GM21723 (cell line): ENCODE measurements at regions not wholly inside any gene's neighbourhood (a gene's known extent, or its start where the extent isn't known, plus 50 kb on each side); places are given as distances from the start of the nearest gene placed in this dataset.
"Not testable (repeated sequence)": the region's sequence is repeated elsewhere in the genome, so short reads cannot be mapped to it uniquely, and the experiment has no call there.

ENCODE experiments used
- ATAC-seq: cut with Tn5 transposase; IDR thresholded peaks from one replicate; pipeline ENCODE4 v1.9.1; 2021; ENCODE audit warnings: mild to moderate bottlenecking, moderate library complexity; ENCODE audit not compliant: unreplicated experiment

GRCh38 chr6:68031054-68031453 is 604.0 kb upstream of the ADGRB3 start:
- no peak for ATAC-seq

GRCh38 chr6:68026483-68026882 is 608.6 kb upstream of the ADGRB3 start:
- ATAC-seq, result no peak

GRCh38 chr6:68025764-68026163 is 609.3 kb upstream of the ADGRB3 start:
- ATAC-seq, result no peak

- no peak for ATAC-seq
Observed at GRCh38 chr6:68024570-68025269, 610.4 kb upstream of the ADGRB3 start.

- ATAC-seq, result not testable (repeated sequence)
Observed at GRCh38 chr6:68022968-68023367, 612.1 kb upstream of the ADGRB3 start.

GRCh38 chr6:68013780-68014515 is 621.1 kb upstream of the ADGRB3 start:
- ATAC-seq, result no peak

GRCh38 chr6:68012822-68013221 is 622.3 kb upstream of the ADGRB3 start:
- no peak for ATAC-seq

GRCh38 chr6:68010936-68011335 is 624.1 kb upstream of the ADGRB3 start:
- ATAC-seq, result no peak

- ATAC-seq, result no peak
Observed at GRCh38 chr6:68008445-68008844, 626.6 kb upstream of the ADGRB3 start.

- no peak for ATAC-seq
Observed at GRCh38 chr6:68007717-68008116, 627.4 kb upstream of the ADGRB3 start.

- no peak for ATAC-seq
Observed at GRCh38 chr6:67986694-67987232, 648.3 kb upstream of the ADGRB3 start.

- no peak for ATAC-seq
Observed at GRCh38 chr6:67976486-67976885, 658.6 kb upstream of the ADGRB3 start.

- no peak for ATAC-seq
Observed at GRCh38 chr6:67974931-67975330, 660.2 kb upstream of the ADGRB3 start.

GRCh38 chr6:67971812-67972211 is 663.3 kb upstream of the ADGRB3 start:
- ATAC-seq, result no peak

GRCh38 chr6:67966830-67967229 is 668.3 kb upstream of the ADGRB3 start:
- ATAC-seq, result no peak

GRCh38 chr6:67956352-67956751 is 678.7 kb upstream of the ADGRB3 start:
- ATAC-seq, result no peak

- no peak for ATAC-seq
Observed at GRCh38 chr6:67952948-67953347, 682.1 kb upstream of the ADGRB3 start.

- ATAC-seq, result no peak
Observed at GRCh38 chr6:67952121-67952520, 683.0 kb upstream of the ADGRB3 start.

- ATAC-seq, result not testable (repeated sequence)
Observed at GRCh38 chr6:67947762-67948161, 687.3 kb upstream of the ADGRB3 start.

- ATAC-seq, result no peak
Observed at GRCh38 chr6:67935976-67936477, 699.1 kb upstream of the ADGRB3 start.

- ATAC-seq, result no peak
Observed at GRCh38 chr6:67933278-67933677, 701.8 kb upstream of the ADGRB3 start.

- ATAC-seq, result not testable (repeated sequence)
Observed at GRCh38 chr6:67922588-67922987, 712.5 kb upstream of the ADGRB3 start.
